ENCODE measurements at regions not wholly inside any gene's neighbourhood (a gene's known extent, or its start where the extent isn't known, plus 50 kb on each side); places are given as distances from the start of the nearest gene placed in this dataset.

DNA sequence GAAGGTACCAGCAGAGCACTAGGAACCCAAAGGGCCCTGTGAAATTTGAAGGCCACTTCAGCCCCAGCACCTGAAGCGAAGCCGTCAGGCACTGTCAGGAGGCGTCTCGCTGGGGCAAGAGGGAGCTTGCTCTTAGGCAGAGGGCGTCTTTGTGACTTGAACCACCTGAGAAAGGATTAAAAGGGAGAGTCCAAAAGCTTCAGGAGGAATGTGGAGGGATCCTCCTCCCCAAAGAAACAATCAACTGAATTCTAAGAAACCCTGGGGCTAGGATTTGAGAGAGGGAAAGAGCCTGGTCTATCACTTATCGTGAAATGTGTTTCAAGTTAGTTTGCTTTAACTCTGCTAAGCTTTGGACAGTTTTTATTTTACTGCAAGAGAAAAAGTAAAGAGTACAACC is 324.9 kb upstream of the SOX11 start:
- TF ChIP-seq, protein P1, sequence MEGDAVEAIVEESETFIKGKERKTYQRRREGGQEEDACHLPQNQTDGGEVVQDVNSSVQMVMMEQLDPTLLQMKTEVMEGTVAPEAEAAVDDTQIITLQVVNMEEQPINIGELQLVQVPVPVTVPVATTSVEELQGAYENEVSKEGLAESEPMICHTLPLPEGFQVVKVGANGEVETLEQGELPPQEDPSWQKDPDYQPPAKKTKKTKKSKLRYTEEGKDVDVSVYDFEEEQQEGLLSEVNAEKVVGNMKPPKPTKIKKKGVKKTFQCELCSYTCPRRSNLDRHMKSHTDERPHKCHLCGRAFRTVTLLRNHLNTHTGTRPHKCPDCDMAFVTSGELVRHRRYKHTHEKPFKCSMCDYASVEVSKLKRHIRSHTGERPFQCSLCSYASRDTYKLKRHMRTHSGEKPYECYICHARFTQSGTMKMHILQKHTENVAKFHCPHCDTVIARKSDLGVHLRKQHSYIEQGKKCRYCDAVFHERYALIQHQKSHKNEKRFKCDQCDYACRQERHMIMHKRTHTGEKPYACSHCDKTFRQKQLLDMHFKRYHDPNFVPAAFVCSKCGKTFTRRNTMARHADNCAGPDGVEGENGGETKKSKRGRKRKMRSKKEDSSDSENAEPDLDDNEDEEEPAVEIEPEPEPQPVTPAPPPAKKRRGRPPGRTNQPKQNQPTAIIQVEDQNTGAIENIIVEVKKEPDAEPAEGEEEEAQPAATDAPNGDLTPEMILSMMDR (IDR thresholded peaks at IDR 0.05) = no peak
- no peak for TF ChIP-seq POLR2A (IDR thresholded peaks at IDR 0.05)

Data from thyroid gland (tissue), 4 donors.